ENCODE measurements at regions not wholly inside any gene's neighbourhood (a gene's known extent, or its start where the extent isn't known, plus 50 kb on each side); places are given as distances from the start of the nearest gene placed in this dataset.

DNA sequence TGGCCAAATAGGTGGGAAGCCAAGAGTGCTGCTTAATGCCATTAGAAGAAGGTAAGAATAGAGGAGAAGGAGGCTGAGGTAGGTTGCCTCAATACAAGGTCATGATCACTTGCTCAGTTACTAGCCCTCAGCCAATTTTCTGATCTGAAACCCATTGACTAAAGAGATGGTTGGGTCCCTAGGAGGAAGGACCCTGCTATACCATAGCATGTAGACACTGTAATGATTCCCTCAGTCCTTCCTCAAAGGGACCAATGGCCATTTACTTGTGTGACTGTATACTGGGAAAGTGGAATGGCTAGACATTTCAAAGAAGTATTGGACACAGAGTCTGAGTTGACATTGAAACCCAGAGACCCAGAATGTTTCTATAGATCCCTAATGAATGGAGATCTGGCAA, 108.5 kb upstream of the MAP1B start:
- H3K27me3 ChIP-seq (replicated peaks; ENCODE audit: insufficient read depth) = no peaks in the 10 kb centered on the region
- no peak for ATAC-seq (ENCODE audit: insufficient number of reproducible peaks, low FRiP score, low read depth)
- TF ChIP-seq CTCF (IDR thresholded peaks at IDR 0.05) = no peak
- no peaks in the 10 kb centered on the region for H3K9me3 ChIP-seq
- H3K27ac ChIP-seq = no peak overlapping the region
- H3K36me3 ChIP-seq = no peaks in the 10 kb centered on the region
- H3K4me1 ChIP-seq (ENCODE audit: control insufficient read depth in 1 of 2, low read depth in 2 of 2) = no peaks in the 10 kb centered on the region
- no peak overlapping the region for H3K4me3 ChIP-seq
- DNase-seq (ENCODE audit: low spot score) = no peak

- TF ChIP-seq CTCF (IDR thresholded peaks at IDR 0.05) = no peak
- DNase-seq (ENCODE audit: low spot score) (no peak), ATAC-seq (ENCODE audit: insufficient number of reproducible peaks, low FRiP score, low read depth) (no peak)
- H3K4me3 ChIP-seq = no peak overlapping the region
- H3K27ac ChIP-seq = no peak overlapping the region
- H3K27me3 ChIP-seq (replicated peaks; ENCODE audit: insufficient read depth) = no peaks in the 10 kb centered on the region
- no peaks in the 10 kb centered on the region for H3K9me3 ChIP-seq
- no peaks in the 10 kb centered on the region for H3K4me1 ChIP-seq (ENCODE audit: control insufficient read depth in 1 of 2, low read depth in 2 of 2)
- H3K36me3 ChIP-seq = no peaks in the 10 kb centered on the region
These were observed 106.6 kb upstream of the MAP1B start for GRCh38 chr5:72000707-72001106.

DNA sequence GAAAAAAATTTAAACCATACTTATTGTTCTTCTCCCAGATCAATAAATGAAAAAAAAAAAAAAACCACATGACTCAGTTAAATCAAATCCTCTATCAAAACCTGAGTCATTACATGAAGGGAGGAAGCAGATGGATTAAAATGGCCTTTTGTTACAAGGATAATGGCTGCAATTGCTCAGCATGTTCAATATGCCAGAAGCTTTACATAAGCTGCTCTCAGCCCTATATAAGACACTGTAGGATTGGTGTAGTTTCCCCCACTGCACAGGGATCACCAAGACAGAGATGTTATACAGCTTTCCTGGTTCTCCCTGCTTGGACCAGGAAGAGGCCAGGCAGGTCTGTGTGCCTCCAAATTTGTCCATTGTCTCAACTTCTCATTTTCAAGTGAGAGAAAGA, 101.6 kb upstream of the MAP1B start:
- no peak overlapping the region for H3K4me3 ChIP-seq
- H3K9me3 ChIP-seq = no peaks in the 10 kb centered on the region
- H3K36me3 ChIP-seq = no peaks in the 10 kb centered on the region
- H3K4me1 ChIP-seq (ENCODE audit: control insufficient read depth in 1 of 2, low read depth in 2 of 2) = peaks cover 0 to 4% of the 10 kb centered on the region in 2 donors
- H3K27me3 ChIP-seq (replicated peaks; ENCODE audit: insufficient read depth) = no peaks in the 10 kb centered on the region
- H3K27ac ChIP-seq = no peak overlapping the region
- no peak for TF ChIP-seq CTCF (IDR thresholded peaks at IDR 0.05)
- DNase-seq (ENCODE audit: low spot score) = no peak
- ATAC-seq (ENCODE audit: insufficient number of reproducible peaks, low FRiP score, low read depth) = no peak

GRCh38 chr5:72006361-72006760, 100.9 kb upstream of the MAP1B start:
- ATAC-seq (ENCODE audit: insufficient number of reproducible peaks, low FRiP score, low read depth) (no peak), DNase-seq (ENCODE audit: low spot score) (no peak)
- Histone ChIP-seq H3K36me3 (no peaks in the 10 kb centered on the region), H3K27ac (no peak overlapping the region), H3K27me3 (replicated peaks; ENCODE audit: insufficient read depth) (no peaks in the 10 kb centered on the region), H3K4me1 (ENCODE audit: control insufficient read depth in 1 of 2, low read depth in 2 of 2) (peaks cover 0 to 4% of the 10 kb centered on the region in 2 donors), H3K9me3 (no peaks in the 10 kb centered on the region), H3K4me3 (no peak overlapping the region)
- TF ChIP-seq CTCF (IDR thresholded peaks at IDR 0.05) = no peak

GRCh38 chr5:72007336-72008111, 99.8 kb upstream of the MAP1B start:
- H3K9me3 ChIP-seq = no peaks in the 10 kb centered on the region
- H3K27ac ChIP-seq = no peak overlapping the region
- peaks cover 0 to 4% of the 10 kb centered on the region in 2 donors for H3K4me1 ChIP-seq (ENCODE audit: control insufficient read depth in 1 of 2, low read depth in 2 of 2)
- no peak for TF ChIP-seq CTCF (IDR thresholded peaks at IDR 0.05)
- DNase-seq (ENCODE audit: low spot score) (no peak), ATAC-seq (ENCODE audit: insufficient number of reproducible peaks, low FRiP score, low read depth) (no peak)
- no peaks in the 10 kb centered on the region for H3K36me3 ChIP-seq
- H3K27me3 ChIP-seq (replicated peaks; ENCODE audit: insufficient read depth) = no peaks in the 10 kb centered on the region
- H3K4me3 ChIP-seq = no peak overlapping the region
